PC-9 (cell line): ENCODE measurements at regions not wholly inside any gene's neighbourhood (a gene's known extent, or its start where the extent isn't known, plus 50 kb on each side); places are given as distances from the start of the nearest gene placed in this dataset.

ENCODE experiments used
- EZH2 ChIP-seq: fragments of 200-600 bp; sonication (generic); IDR thresholded peaks from 2 replicates; pipeline ENCODE4 v1.8.0; 2017; ENCODE audit warnings: antibody characterized with exemption, low read depth
- TF ChIP-seq, protein P1 (sequence below): fragments of 200-600 bp; sonication (generic); conservative IDR thresholded peaks from 2 replicates; pipeline ENCODE4 v1.6.1; 2017; ENCODE audit warnings: mixed run types, antibody characterized with exemption, mild to moderate bottlenecking, moderate library complexity

DNA sequence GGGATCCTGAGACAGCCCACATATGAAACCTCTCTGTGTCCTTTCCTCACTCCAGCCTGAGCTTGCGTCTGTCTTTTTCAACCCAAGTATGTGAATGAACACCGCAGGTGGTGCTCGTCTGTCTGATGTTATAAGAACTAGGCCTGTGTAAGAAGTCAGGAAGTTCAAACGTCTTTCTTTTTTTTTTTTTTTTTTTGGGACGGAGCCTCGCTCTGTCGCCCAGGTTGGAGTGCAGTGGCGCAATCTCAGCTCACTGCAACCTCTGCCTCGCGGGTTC is 92.3 kb downstream of the ANKRD10 start:
- TF ChIP-seq, protein P1, sequence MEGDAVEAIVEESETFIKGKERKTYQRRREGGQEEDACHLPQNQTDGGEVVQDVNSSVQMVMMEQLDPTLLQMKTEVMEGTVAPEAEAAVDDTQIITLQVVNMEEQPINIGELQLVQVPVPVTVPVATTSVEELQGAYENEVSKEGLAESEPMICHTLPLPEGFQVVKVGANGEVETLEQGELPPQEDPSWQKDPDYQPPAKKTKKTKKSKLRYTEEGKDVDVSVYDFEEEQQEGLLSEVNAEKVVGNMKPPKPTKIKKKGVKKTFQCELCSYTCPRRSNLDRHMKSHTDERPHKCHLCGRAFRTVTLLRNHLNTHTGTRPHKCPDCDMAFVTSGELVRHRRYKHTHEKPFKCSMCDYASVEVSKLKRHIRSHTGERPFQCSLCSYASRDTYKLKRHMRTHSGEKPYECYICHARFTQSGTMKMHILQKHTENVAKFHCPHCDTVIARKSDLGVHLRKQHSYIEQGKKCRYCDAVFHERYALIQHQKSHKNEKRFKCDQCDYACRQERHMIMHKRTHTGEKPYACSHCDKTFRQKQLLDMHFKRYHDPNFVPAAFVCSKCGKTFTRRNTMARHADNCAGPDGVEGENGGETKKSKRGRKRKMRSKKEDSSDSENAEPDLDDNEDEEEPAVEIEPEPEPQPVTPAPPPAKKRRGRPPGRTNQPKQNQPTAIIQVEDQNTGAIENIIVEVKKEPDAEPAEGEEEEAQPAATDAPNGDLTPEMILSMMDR: no peak
- no peak for TF ChIP-seq EZH2
